Nephron progenitor cell (in vitro differentiated cells): ENCODE measurements at regions not wholly inside any gene's neighbourhood (a gene's known extent, or its start where the extent isn't known, plus 50 kb on each side); places are given as distances from the start of the nearest gene placed in this dataset.
"Not testable (repeated sequence)": the region's sequence is repeated elsewhere in the genome, so short reads cannot be mapped to it uniquely, and the experiment has no call there.

Source experiments
- DNase-seq: peaks from one replicate; pipeline ENCODE4 v3.0.0; 2021
- H3K27ac Mint-ChIP-seq: 2 replicates; pipeline ENCODE4 v1.8.0; 2021; ENCODE audit warnings: mild to moderate bottlenecking, moderate library complexity, mixed read lengths
- H3K27me3 Mint-ChIP-seq: 2 replicates; pipeline ENCODE4 v1.8.0; 2021; ENCODE audit warnings: mild to moderate bottlenecking, low read depth, mixed read lengths; ENCODE audit not compliant: poor library complexity
- H3K36me3 Mint-ChIP-seq: 2 replicates; pipeline ENCODE4 v1.8.0; 2021; ENCODE audit warnings: low read depth, mixed read lengths
- H3K4me1 Mint-ChIP-seq: 2 replicates; pipeline ENCODE4 v1.8.0; 2021; ENCODE audit warnings: mixed read lengths
- H3K4me3 Mint-ChIP-seq: 2 replicates; pipeline ENCODE4 v1.8.0; 2021; ENCODE audit warnings: mild to moderate bottlenecking, moderate library complexity, mixed read lengths
- H3K9me3 Mint-ChIP-seq: 2 replicates; pipeline ENCODE4 v1.8.0; 2021; ENCODE audit warnings: mild to moderate bottlenecking, moderate library complexity, mixed read lengths
- CTCF ChIP-seq: fragments of 200-600 bp; sonication (generic); IDR thresholded peaks from 2 replicates; pipeline ENCODE4 v1.5.0; 2021; ENCODE audit warnings: antibody characterized with exemption

- H3K4me1 Mint-ChIP-seq: no peaks in the 10 kb centered on the region
- H3K27me3 Mint-ChIP-seq: peaks cover 3% of the 10 kb centered on the region
- H3K9me3 Mint-ChIP-seq: no peaks in the 10 kb centered on the region
- H3K36me3 Mint-ChIP-seq: no peaks in the 10 kb centered on the region
- DNase-seq: no peak
- no peak overlapping the region for H3K27ac Mint-ChIP-seq
- no peak overlapping the region for H3K4me3 Mint-ChIP-seq
- no peak for TF ChIP-seq CTCF
Measured at GRCh38 chr20:6355754-6356451, 233.1 kb upstream of the FERMT1 start.

- H3K4me3 Mint-ChIP-seq: no peak overlapping the region
- H3K27ac Mint-ChIP-seq: no peak overlapping the region
- no peak for DNase-seq
- H3K9me3 Mint-ChIP-seq: no peaks in the 10 kb centered on the region
- no peaks in the 10 kb centered on the region for H3K4me1 Mint-ChIP-seq
- H3K27me3 Mint-ChIP-seq: no peaks in the 10 kb centered on the region
- TF ChIP-seq CTCF: no peak
- no peaks in the 10 kb centered on the region for H3K36me3 Mint-ChIP-seq
Measured at GRCh38 chr20:6348908-6349307, 226.1 kb upstream of the FERMT1 start.

- Mint-ChIP-seq H3K27me3 (no peaks in the 10 kb centered on the region), H3K27ac (no peak overlapping the region), H3K9me3 (no peaks in the 10 kb centered on the region)
Measured at GRCh38 chr20:6347916-6348315, 225.1 kb upstream of the FERMT1 start.

GRCh38 chr20:6341491-6341890 lies 218.7 kb upstream of the FERMT1 start:
- no peaks in the 10 kb centered on the region for H3K36me3 Mint-ChIP-seq
- no peak for TF ChIP-seq CTCF
- H3K4me3 Mint-ChIP-seq: no peak overlapping the region
- H3K9me3 Mint-ChIP-seq: no peaks in the 10 kb centered on the region
- no peak overlapping the region for H3K27ac Mint-ChIP-seq
- DNase-seq: no peak
- H3K27me3 Mint-ChIP-seq: no peaks in the 10 kb centered on the region
- no peaks in the 10 kb centered on the region for H3K4me1 Mint-ChIP-seq

More at GRCh38 chr20:6347916-6348315, 225.1 kb upstream of the FERMT1 start:
- no peaks in the 10 kb centered on the region for H3K4me1 Mint-ChIP-seq
- DNase-seq: no peak
- no peak overlapping the region for H3K4me3 Mint-ChIP-seq
- no peaks in the 10 kb centered on the region for H3K36me3 Mint-ChIP-seq
- no peak for TF ChIP-seq CTCF

- H3K36me3 Mint-ChIP-seq: no peaks in the 10 kb centered on the region
- H3K4me3 Mint-ChIP-seq: no peak overlapping the region
- H3K9me3 Mint-ChIP-seq: peaks cover 3% of the 10 kb centered on the region
- H3K27me3 Mint-ChIP-seq: no peaks in the 10 kb centered on the region
- H3K27ac Mint-ChIP-seq: no peak overlapping the region
- DNase-seq: no peak
- no peaks in the 10 kb centered on the region for H3K4me1 Mint-ChIP-seq
- TF ChIP-seq CTCF: no peak
Measured at GRCh38 chr20:6339176-6339575, 216.3 kb upstream of the FERMT1 start.

GRCh38 chr20:6333110-6333509 lies 210.3 kb upstream of the FERMT1 start:
- DNase-seq: no peak
- Mint-ChIP-seq H3K4me1 (no peaks in the 10 kb centered on the region), H3K27me3 (no peaks in the 10 kb centered on the region), H3K36me3 (no peaks in the 10 kb centered on the region), H3K4me3 (no peak overlapping the region), H3K9me3 (peaks cover 22% of the 10 kb centered on the region), H3K27ac (no peak overlapping the region)
- no peak for TF ChIP-seq CTCF

GRCh38 chr20:6321235-6321634 lies 198.4 kb upstream of the FERMT1 start:
- H3K36me3 Mint-ChIP-seq, H3K4me3 Mint-ChIP-seq: not testable (repeated sequence)

More at GRCh38 chr20:6321235-6321634, 198.4 kb upstream of the FERMT1 start:
- H3K27ac Mint-ChIP-seq, H3K27me3 Mint-ChIP-seq, DNase-seq, H3K4me1 Mint-ChIP-seq: not testable (repeated sequence)
- H3K9me3 Mint-ChIP-seq: peaks cover 40% of the 10 kb centered on the region
